GM21619 (cell line): ENCODE measurements at regions not wholly inside any gene's neighbourhood (a gene's known extent, or its start where the extent isn't known, plus 50 kb on each side); places are given as distances from the start of the nearest gene placed in this dataset.

ENCODE experiments used
- ATAC-seq: cut with Tn5 transposase; IDR thresholded peaks from one replicate; pipeline ENCODE4 v1.9.1; 2021; ENCODE audit not compliant: unreplicated experiment

GRCh38 chr10:91694170-91694794 lies 61.4 kb upstream of the PPP1R3C start:
- ATAC-seq: no peak

- ATAC-seq: no peak
Observed at GRCh38 chr10:91691981-91692380, 59.1 kb upstream of the PPP1R3C start.

- ATAC-seq: no peak
Observed at GRCh38 chr10:91690996-91691676, 58.3 kb upstream of the PPP1R3C start.

- no peak for ATAC-seq
Observed at GRCh38 chr10:91690412-91690811, 57.5 kb upstream of the PPP1R3C start.

- no peak for ATAC-seq
Observed at GRCh38 chr10:91689731-91690168, 56.9 kb upstream of the PPP1R3C start.

- no peak for ATAC-seq
Observed at GRCh38 chr10:91684841-91685240, 52.0 kb upstream of the PPP1R3C start.

GRCh38 chr10:91683975-91684374 lies 51.1 kb upstream of the PPP1R3C start:
- ATAC-seq: no peak

GRCh38 chr10:91682912-91683311 lies 50.0 kb upstream of the PPP1R3C start:
- no peak for ATAC-seq
